ENCODE measurements at regions not wholly inside any gene's neighbourhood (a gene's known extent, or its start where the extent isn't known, plus 50 kb on each side); places are given as distances from the start of the nearest gene placed in this dataset.
A peak's percentile ranks its signal among the peaks of the same experiment; 100 is the strongest.
"Not testable (repeated sequence)": the region's sequence is repeated elsewhere in the genome, so short reads cannot be mapped to it uniquely, and the experiment has no call there.

- FAIRE-seq; DNase-seq (ENCODE audit: low spot score in 2 of 2): not testable (repeated sequence)
Observed at GRCh38 chr7:65259864-65260525, 113.7 kb upstream of the ZNF92 start.

GRCh38 chr7:65254061-65254460 is 119.6 kb upstream of the ZNF92 start:
- FAIRE-seq (peak; percentile 88), DNase-seq (ENCODE audit: low spot score in 2 of 2) (no peak)

GRCh38 chr7:65251851-65252620 is 121.6 kb upstream of the ZNF92 start:
- DNase-seq (ENCODE audit: low spot score in 2 of 2): peak in 1 of 2 donors; percentile 44
- no peak for FAIRE-seq

GRCh38 chr7:65250697-65251395 is 122.8 kb upstream of the ZNF92 start:
- FAIRE-seq (no peak), DNase-seq (ENCODE audit: low spot score in 2 of 2) (no peak)

GRCh38 chr7:65250216-65250615 is 123.4 kb upstream of the ZNF92 start:
- FAIRE-seq: no peak
- no peak for DNase-seq (ENCODE audit: low spot score in 2 of 2)

GRCh38 chr7:65247491-65247890 is 126.2 kb upstream of the ZNF92 start:
- DNase-seq (ENCODE audit: low spot score in 2 of 2) (no peak), FAIRE-seq (no peak)

GRCh38 chr7:65239707-65240352 is 133.8 kb upstream of the ZNF92 start:
- DNase-seq (ENCODE audit: low spot score in 2 of 2) (peak in 1 of 2 donors; percentile 47), FAIRE-seq (no peak)

GRCh38 chr7:65239324-65239706 is 134.3 kb upstream of the ZNF92 start:
- DNase-seq (ENCODE audit: low spot score in 2 of 2) (no peak), FAIRE-seq (no peak)

- DNase-seq (ENCODE audit: low spot score in 2 of 2): no peak
- no peak for FAIRE-seq
Observed at GRCh38 chr7:65238785-65239184, 134.9 kb upstream of the ZNF92 start.

- no peak for DNase-seq (ENCODE audit: low spot score in 2 of 2)
- FAIRE-seq: no peak
Observed at GRCh38 chr7:65235586-65235985, 138.1 kb upstream of the ZNF92 start.

- FAIRE-seq: no peak
- no peak for DNase-seq (ENCODE audit: low spot score in 2 of 2)
Observed at GRCh38 chr7:65233409-65234034, 140.1 kb upstream of the ZNF92 start.

- FAIRE-seq: no peak
- DNase-seq (ENCODE audit: low spot score in 2 of 2): no peak
Observed at GRCh38 chr7:65230231-65230630, 143.4 kb upstream of the ZNF92 start.

- FAIRE-seq (no peak), DNase-seq (ENCODE audit: low spot score in 2 of 2) (no peak)
Observed at GRCh38 chr7:65225422-65226006, 148.1 kb upstream of the ZNF92 start.

GRCh38 chr7:65222655-65223054 is 151.0 kb upstream of the ZNF92 start:
- no peak for FAIRE-seq

GRCh38 chr7:65221683-65222082 is 152.0 kb upstream of the ZNF92 start:
- FAIRE-seq (no peak), DNase-seq (ENCODE audit: low spot score in 2 of 2) (no peak)

More at GRCh38 chr7:65222655-65223054, 151.0 kb upstream of the ZNF92 start:
- DNase-seq (ENCODE audit: low spot score in 2 of 2): no peak

GRCh38 chr7:65219623-65220022 is 154.0 kb upstream of the ZNF92 start:
- no peak for FAIRE-seq
- no peak for DNase-seq (ENCODE audit: low spot score in 2 of 2)

GRCh38 chr7:65216469-65216868 is 157.2 kb upstream of the ZNF92 start:
- FAIRE-seq: no peak

GRCh38 chr7:65213260-65213659 is 160.4 kb upstream of the ZNF92 start:
- not testable (repeated sequence) for FAIRE-seq; DNase-seq (ENCODE audit: low spot score in 2 of 2)

More at GRCh38 chr7:65216469-65216868, 157.2 kb upstream of the ZNF92 start:
- no peak for DNase-seq (ENCODE audit: low spot score in 2 of 2)

- FAIRE-seq; DNase-seq (ENCODE audit: low spot score in 2 of 2): not testable (repeated sequence)
Observed at GRCh38 chr7:65199221-65199620, 174.4 kb upstream of the ZNF92 start.
